Epithelial cell of esophagus (primary cell): ENCODE measurements at regions not wholly inside any gene's neighbourhood (a gene's known extent, or its start where the extent isn't known, plus 50 kb on each side); places are given as distances from the start of the nearest gene placed in this dataset.

Experiments
- DNase-seq: peaks from one replicate; pipeline ENCODE4 v3.0.0; 2010; ENCODE audit warnings: low read depth
- H3K4me3 ChIP-seq: 2 replicates; pipeline ENCODE4 v1.5.1; 2011; ENCODE audit warnings: mild to moderate bottlenecking, low read length, control low read depth
- TF ChIP-seq, protein P1 (sequence below): IDR thresholded peaks from 2 replicates; pipeline ENCODE4 v1.5.1; 2011; ENCODE audit warnings: low read depth, mild to moderate bottlenecking, low read length, control low read depth, inconsistent platforms; ENCODE audit not compliant: insufficient read depth; ENCODE audit errors: missing control alignments

DNA sequence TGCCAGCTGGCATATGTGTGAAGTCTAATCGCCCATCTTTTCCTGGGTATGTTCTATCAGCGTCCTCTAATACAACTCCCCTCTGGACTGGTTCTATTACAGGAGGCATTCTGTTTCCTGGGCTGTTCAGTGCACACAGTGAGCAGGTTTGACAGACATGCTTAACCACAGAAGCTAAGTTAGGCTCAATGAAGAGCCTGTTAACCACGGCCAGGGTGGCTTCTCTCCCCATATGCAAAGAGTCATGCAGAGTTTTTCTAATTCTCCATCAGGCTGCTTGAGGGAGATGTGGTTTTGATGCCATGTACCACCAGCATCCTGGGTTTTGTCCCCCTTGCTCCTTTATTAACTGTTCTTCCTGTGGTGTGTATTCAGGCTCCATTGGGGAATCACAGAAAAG is 57.2 kb upstream of the ALOX12 start:
- TF ChIP-seq, protein P1, sequence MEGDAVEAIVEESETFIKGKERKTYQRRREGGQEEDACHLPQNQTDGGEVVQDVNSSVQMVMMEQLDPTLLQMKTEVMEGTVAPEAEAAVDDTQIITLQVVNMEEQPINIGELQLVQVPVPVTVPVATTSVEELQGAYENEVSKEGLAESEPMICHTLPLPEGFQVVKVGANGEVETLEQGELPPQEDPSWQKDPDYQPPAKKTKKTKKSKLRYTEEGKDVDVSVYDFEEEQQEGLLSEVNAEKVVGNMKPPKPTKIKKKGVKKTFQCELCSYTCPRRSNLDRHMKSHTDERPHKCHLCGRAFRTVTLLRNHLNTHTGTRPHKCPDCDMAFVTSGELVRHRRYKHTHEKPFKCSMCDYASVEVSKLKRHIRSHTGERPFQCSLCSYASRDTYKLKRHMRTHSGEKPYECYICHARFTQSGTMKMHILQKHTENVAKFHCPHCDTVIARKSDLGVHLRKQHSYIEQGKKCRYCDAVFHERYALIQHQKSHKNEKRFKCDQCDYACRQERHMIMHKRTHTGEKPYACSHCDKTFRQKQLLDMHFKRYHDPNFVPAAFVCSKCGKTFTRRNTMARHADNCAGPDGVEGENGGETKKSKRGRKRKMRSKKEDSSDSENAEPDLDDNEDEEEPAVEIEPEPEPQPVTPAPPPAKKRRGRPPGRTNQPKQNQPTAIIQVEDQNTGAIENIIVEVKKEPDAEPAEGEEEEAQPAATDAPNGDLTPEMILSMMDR, result no peak
- no peak for DNase-seq
- H3K4me3 ChIP-seq, result no peak overlapping the region

DNA sequence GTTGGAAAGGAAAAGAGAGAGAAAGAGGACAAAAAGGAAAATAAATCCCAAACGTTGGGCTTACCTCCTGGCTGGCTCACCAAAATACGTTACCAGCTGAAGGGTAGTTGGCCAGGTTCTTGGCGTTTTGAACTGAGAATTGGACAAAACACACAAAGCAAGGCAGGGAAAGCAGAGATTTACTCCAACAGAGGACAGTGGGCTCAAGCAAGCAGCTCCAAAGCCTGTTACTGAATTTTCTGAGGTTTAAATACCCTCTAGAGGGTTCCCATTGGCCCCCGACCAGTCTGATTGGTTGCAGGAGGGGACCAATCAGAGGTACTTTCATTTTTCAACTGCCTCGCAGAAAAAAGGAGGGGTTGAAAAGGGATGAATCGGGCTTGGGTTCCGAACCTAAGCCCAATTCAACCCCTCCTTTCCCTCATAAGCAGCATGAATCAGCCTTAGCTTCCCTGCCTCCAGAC is 55.6 kb upstream of the ALOX12 start:
- TF ChIP-seq, protein P1, result no peak
- no peak overlapping the region for H3K4me3 ChIP-seq
- DNase-seq, result no peak

DNA sequence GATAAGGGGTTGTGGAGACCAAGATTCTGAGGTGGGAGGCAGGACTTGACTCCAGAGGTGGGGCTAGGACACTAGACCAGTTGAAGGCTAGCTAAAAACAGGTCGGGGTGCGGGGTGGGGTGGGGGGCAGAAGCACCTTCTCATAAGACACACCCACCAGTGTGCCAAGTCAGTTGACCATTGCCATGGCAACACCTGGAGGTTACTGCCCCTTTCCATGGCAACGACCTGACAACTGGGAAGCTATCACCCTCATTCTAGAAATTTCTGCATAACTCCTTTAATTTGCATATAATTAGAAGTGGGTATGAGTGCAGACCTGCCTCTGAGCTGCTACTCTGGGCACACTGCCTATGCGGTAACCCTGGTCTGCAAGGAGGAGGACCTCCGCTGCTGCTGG is 53.9 kb upstream of the ALOX12 start:
- no peak for DNase-seq
- TF ChIP-seq, protein P1, result no peak
- H3K4me3 ChIP-seq, result no peak overlapping the region

DNA sequence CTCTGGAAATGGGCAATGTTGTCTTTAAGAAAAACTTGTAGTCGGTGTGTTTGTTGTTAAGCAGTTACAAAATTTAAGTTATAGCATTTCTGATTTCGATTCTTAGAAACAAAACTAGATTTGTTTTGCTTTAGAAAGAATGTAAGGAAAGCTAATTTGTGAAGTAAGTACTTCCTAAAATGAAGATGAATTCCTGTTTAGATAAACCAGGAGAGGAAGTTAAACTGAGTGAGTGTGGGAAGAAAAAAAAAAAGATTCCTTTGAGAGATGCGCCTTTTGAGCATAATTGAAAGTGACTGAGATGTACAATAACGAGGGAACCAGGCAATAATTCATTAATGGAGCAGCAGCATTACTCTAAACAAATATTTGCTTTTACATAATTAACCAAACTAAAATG is 52.4 kb upstream of the ALOX12 start:
- no peak for DNase-seq

More for the DNA sequence above, 52.4 kb upstream of the ALOX12 start:
- no peak overlapping the region for H3K4me3 ChIP-seq
- TF ChIP-seq, protein P1, result no peak
